ENCODE measurements at regions not wholly inside any gene's neighbourhood (a gene's known extent, or its start where the extent isn't known, plus 50 kb on each side); places are given as distances from the start of the nearest gene placed in this dataset.

GRCh38 chr18:78610179-78610578 is 369.4 kb upstream of the SALL3 start:
- WGBS, 5 donors: 76 to 83% (median 79%) methylated on average over 10 to 12 of the region's 12 CpGs
- intact Hi-C loops (cut with DNase I; ENCODE audit: low total_unique reads): no loop called here
- H3K36me3 ChIP-seq: no peaks in the 10 kb centered on the region
- H3K9me3 ChIP-seq: peaks cover 0 to 11% (median 3%) of the 10 kb centered on the region in 8 donors
- peak; percentile 51 for DNase-seq
- H3K27ac ChIP-seq: no peak overlapping the region
- H3K4me1 ChIP-seq: no peaks in the 10 kb centered on the region
- peaks cover 0 to 13% (median 0%) of the 10 kb centered on the region in 7 donors for H3K27me3 ChIP-seq (replicated peaks in 1 of 7)
- TF ChIP-seq CTCF (IDR thresholded peaks at IDR 0.05 in 8 of 11, conservative IDR thresholded peaks at IDR 0.05 in 3 of 11) (no peak), POLR2AphosphoS5 (IDR thresholded peaks at IDR 0.05) (no peak), POLR2A (IDR thresholded peaks at IDR 0.05) (no peak)
- no peak overlapping the region for H3K4me3 ChIP-seq

- WGBS, 5 donors: 78 to 87% (median 81%) methylated on average over 16 of the region's 16 CpGs
- intact Hi-C loops (cut with DNase I; ENCODE audit: low total_unique reads): no loop called here
- TF ChIP-seq CTCF (IDR thresholded peaks at IDR 0.05 in 8 of 11, conservative IDR thresholded peaks at IDR 0.05 in 3 of 11): no peak
- no peak for TF ChIP-seq POLR2A (IDR thresholded peaks at IDR 0.05)
- no peak for TF ChIP-seq POLR2AphosphoS5 (IDR thresholded peaks at IDR 0.05)
Observed at GRCh38 chr18:78611201-78611800, 368.3 kb upstream of the SALL3 start.

GRCh38 chr18:78611869-78612268 is 367.7 kb upstream of the SALL3 start:
- intact Hi-C loops (cut with DNase I; ENCODE audit: low total_unique reads): no loop called here

More at GRCh38 chr18:78611201-78611800, 368.3 kb upstream of the SALL3 start:
- Histone ChIP-seq H3K4me1 (no peaks in the 10 kb centered on the region), H3K36me3 (no peaks in the 10 kb centered on the region), H3K27ac (no peak overlapping the region), H3K4me3 (no peak overlapping the region), H3K27me3 (replicated peaks in 1 of 7) (peaks cover 0 to 13% (median 0%) of the 10 kb centered on the region in 7 donors), H3K9me3 (peaks cover 0 to 23% (median 13%) of the 10 kb centered on the region in 8 donors)
- peak; percentile 57 for DNase-seq

More at GRCh38 chr18:78611869-78612268, 367.7 kb upstream of the SALL3 start:
- H3K4me1 ChIP-seq: no peaks in the 10 kb centered on the region
- WGBS, 5 donors: 82 to 91% (median 89%) methylated on average over 14 of the region's 14 CpGs
- no peaks in the 10 kb centered on the region for H3K36me3 ChIP-seq
- peaks cover 0 to 13% (median 0%) of the 10 kb centered on the region in 7 donors for H3K27me3 ChIP-seq (replicated peaks in 1 of 7)
- H3K27ac ChIP-seq: no peak overlapping the region
- H3K9me3 ChIP-seq: peaks cover 0 to 28% (median 19%) of the 10 kb centered on the region in 8 donors
- DNase-seq: peak; percentile 51
- TF ChIP-seq CTCF (IDR thresholded peaks at IDR 0.05 in 8 of 11, conservative IDR thresholded peaks at IDR 0.05 in 3 of 11) (no peak), POLR2AphosphoS5 (IDR thresholded peaks at IDR 0.05) (no peak), POLR2A (IDR thresholded peaks at IDR 0.05) (no peak)
- H3K4me3 ChIP-seq: no peak overlapping the region

Data from spleen (tissue), 11 donors.